ENCODE measurements at regions not wholly inside any gene's neighbourhood (a gene's known extent, or its start where the extent isn't known, plus 50 kb on each side); places are given as distances from the start of the nearest gene placed in this dataset.

GRCh38 chrX:40174854-40175510 lies 77.2 kb upstream of the BCOR start:
- peak; percentile 69 for DNase-seq

GRCh38 chrX:40174001-40174853 lies 76.5 kb upstream of the BCOR start:
- peak; percentile 72 for DNase-seq

GRCh38 chrX:40173143-40174000 lies 75.6 kb upstream of the BCOR start:
- DNase-seq, result no peak

- DNase-seq, result peak; percentile 31
Observed at GRCh38 chrX:40172401-40173142, 74.8 kb upstream of the BCOR start.

GRCh38 chrX:40171513-40172400 lies 74.0 kb upstream of the BCOR start:
- no peak for DNase-seq

GRCh38 chrX:40170830-40171512 lies 73.2 kb upstream of the BCOR start:
- DNase-seq, result peak; percentile 5

GRCh38 chrX:40169193-40170101 lies 71.7 kb upstream of the BCOR start:
- DNase-seq, result peak; percentile 13

- DNase-seq, result no peak
Observed at GRCh38 chrX:40168480-40169011, 70.8 kb upstream of the BCOR start.

GRCh38 chrX:40167850-40168479 lies 70.2 kb upstream of the BCOR start:
- peak; percentile 49 for DNase-seq

GRCh38 chrX:40167233-40167849 lies 69.6 kb upstream of the BCOR start:
- no peak for DNase-seq

- DNase-seq, result no peak
Observed at GRCh38 chrX:40166582-40166981, 68.8 kb upstream of the BCOR start.

GRCh38 chrX:40165861-40166260 lies 68.1 kb upstream of the BCOR start:
- DNase-seq, result no peak

- DNase-seq, result no peak
Observed at GRCh38 chrX:40165206-40165605, 67.4 kb upstream of the BCOR start.

GRCh38 chrX:40164751-40165150 lies 67.0 kb upstream of the BCOR start:
- no peak for DNase-seq

GRCh38 chrX:40158036-40158706 lies 60.4 kb upstream of the BCOR start:
- DNase-seq, result peak; percentile 6

GRCh38 chrX:40157228-40158035 lies 59.7 kb upstream of the BCOR start:
- DNase-seq, result no peak

All from NCI-H2029 (cell line).